GM12878 (cell line): ENCODE measurements at regions not wholly inside any gene's neighbourhood (a gene's known extent, or its start where the extent isn't known, plus 50 kb on each side); places are given as distances from the start of the nearest gene placed in this dataset.

Experiments
- ATAC-seq: fragments of 200-7000 bp; cut with Tn5 transposase; 3 replicates; pipeline ENCODE4 v1.9.1; 2020; ENCODE audit warnings: mild to moderate bottlenecking, moderate library complexity
- BruUV-seq: library from RNA; stranded (reverse); fragments of 400-500 nt; replicated peaks from 2 replicates; lab custom pipeline; 2021; lab: Mats Ljungman, UMichigan
- CTCF ChIA-PET: fragments of 300-600 bp; sonication (Branson Sonifier 250); formaldehyde crosslinking; extraction: SDS; loops from one replicate; lab custom pipeline; 2021; ENCODE audit warnings: inconsistent platforms; lab: Yijun Ruan, JAX
- POLR2A ChIA-PET: fragments of 350-600 bp; formaldehyde crosslinking; extraction: SDS; loops from one replicate; lab custom pipeline; 2021; ENCODE audit warnings: inconsistent platforms; lab: Charles Lee
- RAD21 ChIA-PET: fragments of 300-600 bp; sonication (Branson Sonifier 250); formaldehyde crosslinking; loops from one replicate; lab custom pipeline; 2023; ENCODE audit warnings: antibody characterized with exemption; ENCODE audit not compliant: unreplicated experiment; lab: Charles Lee
- SMC1A ChIA-PET: fragments of 300-600 bp; sonication (Branson Sonifier 250); formaldehyde crosslinking; loops from one replicate; lab custom pipeline; 2023; ENCODE audit not compliant: unreplicated experiment, uncharacterized antibody; lab: Charles Lee
- DNase-seq: peaks from one replicate; pipeline ENCODE4 v3.0.0-alpha.2; 2011; ENCODE audit warnings: low read depth, low spot score
- FAIRE-seq: peaks from 3 replicates; lab custom pipeline; 2011; peaks lifted over from hg19 to GRCh38; lab: Jason Lieb, UNC
- H2AFZ ChIP-seq: 2 replicates; pipeline ENCODE4 v1.6.0; 2011; ENCODE audit warnings: low read depth, low read length, control low read depth; ENCODE audit not compliant: control insufficient read depth
- H3K27ac ChIP-seq: 2 replicates; pipeline ENCODE4 v1.5.1; 2011; ENCODE audit warnings: control low read depth; ENCODE audit not compliant: control insufficient read depth, insufficient read depth
- H3K27me3 ChIP-seq, 2 experiments: replicated peaks in 1 of 2; 2 replicates each; pipeline versions ENCODE4 v1.6.0 to v1.6.1; 2011; ENCODE audit warnings: low read length in 1 of 2; ENCODE audit not compliant: control insufficient read depth in 2 of 2, insufficient read depth in 2 of 2
- H3K36me3 ChIP-seq, 2 experiments: 2 replicates each; pipeline ENCODE4 v1.5.1; 2011; ENCODE audit warnings: low read length in 1 of 2; ENCODE audit not compliant: control insufficient read depth in 2 of 2, insufficient read depth in 2 of 2
- H3K4me1 ChIP-seq: 2 replicates; pipeline ENCODE4 v1.6.1; 2011; ENCODE audit warnings: mild to moderate bottlenecking, low read length, moderate library complexity, mixed read lengths; ENCODE audit not compliant: control insufficient read depth, insufficient read depth
- H3K4me2 ChIP-seq: 2 replicates; pipeline ENCODE4 v1.6.0; 2011; ENCODE audit warnings: control low read depth; ENCODE audit not compliant: control insufficient read depth, insufficient read depth
- H3K4me3 ChIP-seq: fragments of 200-600 bp; sonication (generic); 2 replicates; pipeline ENCODE4 v1.5.1; 2016
- H3K79me2 ChIP-seq: 2 replicates; pipeline ENCODE4 v1.6.0; 2011; ENCODE audit warnings: low read length; ENCODE audit not compliant: control insufficient read depth, insufficient read depth
- H3K9ac ChIP-seq: 2 replicates; pipeline ENCODE4 v1.8.0; 2011; ENCODE audit warnings: low read length, control low read depth, mixed read lengths; ENCODE audit not compliant: control insufficient read depth, insufficient read depth
- H3K9me3 ChIP-seq: replicated peaks from 3 replicates; pipeline ENCODE4 v1.5.1; 2011; ENCODE audit warnings: mild to moderate bottlenecking, low read length; ENCODE audit not compliant: control insufficient read depth, insufficient read depth
- H4K20me1 ChIP-seq: 2 replicates; pipeline ENCODE4 v1.6.0; 2011; ENCODE audit not compliant: control insufficient read depth, insufficient read depth
- ATF7 ChIP-seq: fragments of 450-650 bp; IDR thresholded peaks from 2 replicates; pipeline ENCODE4 v1.6.1; 2016; ENCODE audit warnings: low read depth, mild to moderate bottlenecking
- BHLHE40 ChIP-seq, 2 experiments: fragments of 450-650 bp in 1 of 2; IDR thresholded peaks; 2 replicates each; pipeline ENCODE4 v1.6.1; 2011 to 2017; ENCODE audit warnings: low read depth in 2 of 2, borderline replicate concordance in 1 of 2, improper control_type of control experiment in 1 of 2, low read length in 1 of 2, mild to moderate bottlenecking in 1 of 2
- CBX5 ChIP-seq: sonication (generic); IDR thresholded peaks from 2 replicates; pipeline ENCODE4 v1.6.1; 2016; ENCODE audit warnings: low read depth, moderate library complexity, mild to moderate bottlenecking, inconsistent platforms
- CHD2 ChIP-seq: IDR thresholded peaks from 2 replicates; pipeline ENCODE4 v1.6.1; 2011; ENCODE audit warnings: low read depth, low read length, improper control_type of control experiment, borderline replicate concordance
- E2F4 ChIP-seq: IDR thresholded peaks from 2 replicates; pipeline ENCODE4 v1.6.1; 2012; ENCODE audit warnings: low read depth, low read length, improper control_type of control experiment
- EGR1 ChIP-seq, 2 experiments: IDR thresholded peaks; 1 replicate in 1 of 2; 2 replicates in 1 of 2; pipeline ENCODE4 v1.6.1; 2011 to 2012; ENCODE audit warnings: low read depth in 2 of 2, low read length in 2 of 2, borderline replicate concordance in 1 of 2, mild to moderate bottlenecking in 1 of 2, moderate library complexity in 1 of 2
- GATAD2B ChIP-seq: fragments of 450-650 bp; conservative IDR thresholded peaks from 2 replicates; pipeline ENCODE4 v1.6.1; 2017; ENCODE audit warnings: low read depth, mild to moderate bottlenecking, moderate library complexity
- KDM1A ChIP-seq: fragments of 200-600 bp; sonication (generic); IDR thresholded peaks from 2 replicates; pipeline ENCODE4 v1.6.1; 2016; ENCODE audit warnings: borderline replicate concordance
- POLR2A ChIP-seq: IDR thresholded peaks from 2 replicates; pipeline ENCODE4 v1.6.1; 2011; ENCODE audit warnings: low read depth, mild to moderate bottlenecking, low read length
- SREBF2 ChIP-seq: IDR thresholded peaks from 2 replicates; pipeline ENCODE4 v1.6.1; 2012; ENCODE audit warnings: mild to moderate bottlenecking, low read length
- SUPT20H ChIP-seq: IDR thresholded peaks from 2 replicates; pipeline ENCODE4 v1.6.1; 2011; ENCODE audit warnings: low read depth, mild to moderate bottlenecking, low read length, moderate library complexity, borderline replicate concordance; ENCODE audit not compliant: control insufficient read depth
- SUZ12 ChIP-seq: fragments of 200-600 bp; sonication (generic); IDR thresholded peaks from one replicate; pipeline ENCODE4 v1.6.1; 2018; ENCODE audit warnings: antibody characterized with exemption, mild to moderate bottlenecking; ENCODE audit not compliant: unreplicated experiment
- YY1 ChIP-seq: IDR thresholded peaks from 2 replicates; pipeline ENCODE4 v1.6.1; 2011; ENCODE audit warnings: low read depth, mild to moderate bottlenecking, low read length
- WGBS: methylation state at CpG from one replicate; pipeline ENCODE4 v1.1.6; 2016; ENCODE audit warnings: low lambda C conversion rate; ENCODE audit not compliant: insufficient replicate concordance, insufficient coverage; ENCODE audit errors: missing lambda C conversion rate; 5-methylcytosine and 5-hydroxymethylcytosine counted together
- in situ Hi-C: fragments of 300-500 bp; cut with MboI; formaldehyde crosslinking; loops from 9 replicates; pipeline ENCODE4 v1.14.3; 2018; ENCODE audit warnings: mixed read lengths
- intact Hi-C: fragments of 100-400 bp; cut with micrococcal nuclease; formaldehyde crosslinking; loops from one replicate; pipeline ENCODE4 v1.14.2; 2022; ENCODE audit not compliant: unreplicated experiment

- ATAC-seq (no peak), DNase-seq (no peak), FAIRE-seq (no peak)
- peaks cover 4% of the 10 kb centered on the region; the same call in 2 of the 3 replicates for H3K9me3 ChIP-seq
- ChIA-PET CTCF (no interaction called here), POLR2A (interaction anchor here (0.5 to 0.9 kb wide), 3 partner anchors 12 to 221 kb away, joined by 3 to 4 read pairs (median 3); no protein-coding TSS in a partner anchor), SMC1A (interaction anchor here (0.7 to 1.2 kb wide), 4 partner anchors 25 to 213 kb away, joined by 3 to 5 read pairs (median 3); no protein-coding TSS in a partner anchor), RAD21 (interaction anchor here (1.3 kb wide), 1 partner anchor 89 kb away, joined by 4 read pairs; no protein-coding TSS in a partner anchor)
- intact Hi-C loops: no loop called here
- H3K4me3 ChIP-seq: no peak overlapping the region
- no peak overlapping the region for H3K4me2 ChIP-seq
- no peak overlapping the region for H3K9ac ChIP-seq
- no peaks in the 10 kb centered on the region for H4K20me1 ChIP-seq
- no peak overlapping the region for H3K27ac ChIP-seq
- H3K79me2 ChIP-seq: no peaks in the 10 kb centered on the region
- no peak overlapping the region for H2AFZ ChIP-seq
- BruUV-seq: no TSS peak
- no peak for TF ChIP-seq SREBF2
- no peak for TF ChIP-seq CBX5
- peak in 1 of 2 experiments; percentile 16; a peak in 1 of 4 replicates for TF ChIP-seq BHLHE40 (IDR thresholded peaks at IDR 0.05; ENCODE audit: borderline replicate concordance in 1 of 2, low read depth in 2 of 2, low read length in 1 of 2)
- no peak for TF ChIP-seq KDM1A
- TF ChIP-seq SUZ12: no peak
- 40% methylated on average over 4 of the region's 4 CpGs for WGBS
- no peaks in the 10 kb centered on the region for H3K27me3 ChIP-seq
- in situ Hi-C loops: no loop called here
- no peaks in the 10 kb centered on the region for H3K36me3 ChIP-seq
- peaks cover 6% of the 10 kb centered on the region; the same call in 1 of the 2 replicates for H3K4me1 ChIP-seq
Observed at GRCh38 chr6:20314866-20315845, 86.5 kb upstream of the E2F3 start.

GRCh38 chr6:20317430-20317829 lies 84.2 kb upstream of the E2F3 start:
- no peaks in the 10 kb centered on the region for H4K20me1 ChIP-seq
- no TSS peak for BruUV-seq
- CTCF ChIA-PET: no interaction called here
- no peak for DNase-seq
- H3K4me1 ChIP-seq: peaks cover 9% of the 10 kb centered on the region; the same call in 1 of the 2 replicates
- in situ Hi-C loops (no loop called here), intact Hi-C loops (no loop called here)
- RAD21 ChIA-PET: no interaction called here
- no peaks in the 10 kb centered on the region for H3K27me3 ChIP-seq
- ATAC-seq: no peak
- SMC1A ChIA-PET: no interaction called here
- H3K79me2 ChIP-seq: no peaks in the 10 kb centered on the region
- no peak for FAIRE-seq
- no peak overlapping the region for H2AFZ ChIP-seq
- H3K4me3 ChIP-seq: no peak overlapping the region
- no peaks in the 10 kb centered on the region for H3K36me3 ChIP-seq
- 68% methylated on average over 5 of the region's 5 CpGs for WGBS
- no peak overlapping the region for H3K4me2 ChIP-seq
- peaks cover 6% of the 10 kb centered on the region; the same call in 2 of the 3 replicates for H3K9me3 ChIP-seq
- no peak overlapping the region for H3K9ac ChIP-seq
- POLR2A ChIA-PET: interaction anchor here (1.1 kb wide), 1 partner anchor 242 kb away, joined by 3 read pairs; no protein-coding TSS in a partner anchor
- H3K27ac ChIP-seq: no peak overlapping the region
- TF ChIP-seq GATAD2B (no peak), CHD2 (no peak), YY1 (no peak), E2F4 (no peak), ATF7 (no peak), POLR2A (no peak), SUPT20H (no peak), EGR1 (IDR thresholded peaks at IDR 0.05; ENCODE audit: borderline replicate concordance in 1 of 2, low read depth in 2 of 2, low read length in 2 of 2) (no peak)
